Right lobe of liver (tissue), 6 donors: ENCODE measurements at regions not wholly inside any gene's neighbourhood (a gene's known extent, or its start where the extent isn't known, plus 50 kb on each side); places are given as distances from the start of the nearest gene placed in this dataset.

Experiments
- ATAC-seq, 4 donors: fragments of 200-7000 bp; cut with Tn5 transposase; one replicate each; pipeline ENCODE4 v1.9.1; 2020; ENCODE audit warnings: mild to moderate bottlenecking in 4 of 4, moderate library complexity in 4 of 4
- DNase-seq, 3 donors: peaks; one replicate each; pipeline ENCODE4 v3.0.0-alpha.2; 2020
- H3K27ac ChIP-seq, 3 donors: fragments of 200-600 bp; one replicate each; pipeline ENCODE4 v1.8.0; 2022
- H3K27me3 ChIP-seq, 2 donors: fragments of 200-600 bp; one replicate each; pipeline ENCODE4 v1.8.0; 2022
- H3K36me3 ChIP-seq, 4 donors: fragments of 200-600 bp; sonication (generic) in 1 of 4; one replicate each; pipeline versions ENCODE4 v1.5.1 to v1.8.0; 2017 to 2022; ENCODE audit warnings: control low read depth in 1 of 4
- H3K4me1 ChIP-seq, 4 donors: fragments of 200-600 bp; sonication (generic) in 1 of 4; one replicate each; pipeline versions ENCODE4 v1.5.1 to v1.8.0; 2017 to 2022; ENCODE audit warnings: control low read depth in 1 of 4
- H3K4me3 ChIP-seq, 3 donors: fragments of 200-600 bp; one replicate each; pipeline ENCODE4 v1.8.0; 2022
- H3K9me3 ChIP-seq, 4 donors: fragments of 200-600 bp; sonication (generic) in 1 of 4; one replicate each; pipeline versions ENCODE4 v1.5.1 to v1.8.0; 2017 to 2022; ENCODE audit warnings: control low read depth in 1 of 4
- POLR2A ChIP-seq: fragments of 450-650 bp; IDR thresholded peaks from one replicate; pipeline ENCODE4 v1.6.1; 2017; ENCODE audit warnings: antibody characterized with exemption, mild to moderate bottlenecking
- WGBS: methylation state at CpG from one replicate; pipeline ENCODE4 v1.1.6; 2018; ENCODE audit warnings: low coverage, low lambda C conversion rate; ENCODE audit not compliant: insufficient coverage; ENCODE audit errors: missing lambda C conversion rate; 5-methylcytosine and 5-hydroxymethylcytosine counted together
- intact Hi-C, 2 donors: fragments of 100-400 bp; cut with DNase I; formaldehyde crosslinking; loops; one replicate each; pipeline versions ENCODE4 v1.11.2 to v1.14.1; 2022
- TF ChIP-seq, protein P1 (sequence below), 4 donors: fragments of 200-600 bp in 3 of 4; fragments of 450-650 bp in 1 of 4; IDR thresholded peaks; one replicate each; pipeline versions ENCODE4 v1.5.1 to v1.8.0; 2016 to 2022; ENCODE audit warnings: antibody characterized with exemption in 4 of 4, mild to moderate bottlenecking in 2 of 4
- donor health status: DM: no; HTN: yes; CAD: no.
- donor health status: DM: no; HTN: no; CAD: no.
- donor health status: DM: no; HTN: no; CAD: no.
- donor health status: DM: no; HTN: yes; CAD: no.
- donor health status: DM: no; HTN: yes; CAD: no.

DNA sequence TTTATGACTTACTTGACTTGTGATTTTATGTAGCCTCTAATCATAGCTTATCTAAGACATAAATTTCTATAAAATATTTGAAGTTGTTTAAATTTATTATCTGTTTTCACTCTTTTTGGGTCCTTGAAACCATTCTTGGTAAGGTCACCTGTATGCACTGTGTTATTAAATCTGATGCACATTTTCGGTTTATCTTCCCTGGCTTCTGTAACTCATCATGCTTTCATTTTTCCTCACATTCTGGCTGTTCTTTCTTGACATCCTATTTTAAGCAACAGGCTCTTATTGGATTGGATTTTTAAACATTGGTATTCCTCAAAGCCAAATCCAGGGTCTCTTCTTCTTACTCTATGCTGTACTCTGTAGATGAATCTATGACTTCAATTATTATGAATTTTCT lies 341.6 kb downstream of the TGFB2 start:
- no peak for ATAC-seq
- Histone ChIP-seq H3K27me3 (no peaks in the 10 kb centered on the region), H3K27ac (no peak overlapping the region), H3K9me3 (no peaks in the 10 kb centered on the region), H3K36me3 (no peaks in the 10 kb centered on the region), H3K4me1 (no peaks in the 10 kb centered on the region), H3K4me3 (no peak overlapping the region)
- no peak for DNase-seq
- TF ChIP-seq POLR2A, result no peak
- TF ChIP-seq, protein P1, sequence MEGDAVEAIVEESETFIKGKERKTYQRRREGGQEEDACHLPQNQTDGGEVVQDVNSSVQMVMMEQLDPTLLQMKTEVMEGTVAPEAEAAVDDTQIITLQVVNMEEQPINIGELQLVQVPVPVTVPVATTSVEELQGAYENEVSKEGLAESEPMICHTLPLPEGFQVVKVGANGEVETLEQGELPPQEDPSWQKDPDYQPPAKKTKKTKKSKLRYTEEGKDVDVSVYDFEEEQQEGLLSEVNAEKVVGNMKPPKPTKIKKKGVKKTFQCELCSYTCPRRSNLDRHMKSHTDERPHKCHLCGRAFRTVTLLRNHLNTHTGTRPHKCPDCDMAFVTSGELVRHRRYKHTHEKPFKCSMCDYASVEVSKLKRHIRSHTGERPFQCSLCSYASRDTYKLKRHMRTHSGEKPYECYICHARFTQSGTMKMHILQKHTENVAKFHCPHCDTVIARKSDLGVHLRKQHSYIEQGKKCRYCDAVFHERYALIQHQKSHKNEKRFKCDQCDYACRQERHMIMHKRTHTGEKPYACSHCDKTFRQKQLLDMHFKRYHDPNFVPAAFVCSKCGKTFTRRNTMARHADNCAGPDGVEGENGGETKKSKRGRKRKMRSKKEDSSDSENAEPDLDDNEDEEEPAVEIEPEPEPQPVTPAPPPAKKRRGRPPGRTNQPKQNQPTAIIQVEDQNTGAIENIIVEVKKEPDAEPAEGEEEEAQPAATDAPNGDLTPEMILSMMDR (IDR thresholded peaks at IDR 0.05), result no peak
- intact Hi-C loops, result no loop called here
- WGBS, result 79% methylated on average over 1 of the region's 1 CpG

DNA sequence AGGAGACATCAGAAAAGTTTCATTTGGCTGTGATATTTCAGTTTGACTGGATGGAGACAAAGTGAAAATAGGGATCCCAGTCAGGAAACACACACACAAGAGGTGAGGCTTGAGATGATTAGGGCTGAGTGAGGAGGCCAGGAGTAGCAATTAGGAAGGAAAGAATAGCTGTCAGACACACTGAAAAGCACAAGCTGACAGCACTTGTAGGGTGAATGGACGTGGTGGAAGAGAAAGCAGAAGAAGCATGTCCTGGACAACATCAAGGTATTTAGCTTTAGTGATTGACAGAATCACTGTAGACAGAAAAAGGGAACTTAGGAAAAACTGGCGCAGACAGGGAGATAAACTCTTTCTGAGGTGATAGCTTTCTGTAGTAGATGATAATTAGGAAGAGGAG lies 347.7 kb downstream of the TGFB2 start:
- Histone ChIP-seq H3K27ac (no peak overlapping the region), H3K27me3 (no peaks in the 10 kb centered on the region), H3K9me3 (no peaks in the 10 kb centered on the region), H3K4me1 (no peaks in the 10 kb centered on the region), H3K36me3 (no peaks in the 10 kb centered on the region), H3K4me3 (no peak overlapping the region)
- intact Hi-C loops, result no loop called here
- TF ChIP-seq, protein P1 (IDR thresholded peaks at IDR 0.05), result no peak
- TF ChIP-seq POLR2A, result no peak
- DNase-seq (no peak), ATAC-seq (no peak)
- WGBS, result 37% methylated on average over 2 of the region's 2 CpGs

DNA sequence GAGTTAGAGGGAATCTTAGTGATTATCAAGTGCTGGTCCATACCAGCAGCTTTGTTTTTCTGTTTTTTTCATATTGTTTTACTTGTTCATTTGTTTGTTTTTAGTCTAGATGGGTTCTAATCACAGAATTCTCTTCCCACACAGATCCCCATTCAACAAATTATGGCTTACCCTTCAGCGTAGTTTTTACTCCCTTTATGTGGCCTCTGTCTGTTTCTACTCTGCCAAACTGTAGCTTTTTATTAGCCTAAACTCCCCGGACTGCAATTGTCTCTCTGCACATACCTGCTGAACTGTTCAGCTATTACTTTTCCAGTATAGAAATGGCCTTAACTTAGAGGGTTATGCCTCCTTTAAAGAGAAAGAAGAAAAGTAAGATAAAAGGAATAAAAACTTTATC lies 348.5 kb downstream of the TGFB2 start:
- TF ChIP-seq, protein P1 (IDR thresholded peaks at IDR 0.05), result no peak
- no peak for TF ChIP-seq POLR2A
- H3K4me1 ChIP-seq, result no peaks in the 10 kb centered on the region
- intact Hi-C loops, result no loop called here
- 54% methylated on average over 2 of the region's 2 CpGs for WGBS
- no peaks in the 10 kb centered on the region for H3K9me3 ChIP-seq
- no peak for DNase-seq
- no peaks in the 10 kb centered on the region for H3K36me3 ChIP-seq
- no peak overlapping the region for H3K27ac ChIP-seq
- no peak for ATAC-seq
- H3K27me3 ChIP-seq, result no peaks in the 10 kb centered on the region
- no peak overlapping the region for H3K4me3 ChIP-seq

DNA sequence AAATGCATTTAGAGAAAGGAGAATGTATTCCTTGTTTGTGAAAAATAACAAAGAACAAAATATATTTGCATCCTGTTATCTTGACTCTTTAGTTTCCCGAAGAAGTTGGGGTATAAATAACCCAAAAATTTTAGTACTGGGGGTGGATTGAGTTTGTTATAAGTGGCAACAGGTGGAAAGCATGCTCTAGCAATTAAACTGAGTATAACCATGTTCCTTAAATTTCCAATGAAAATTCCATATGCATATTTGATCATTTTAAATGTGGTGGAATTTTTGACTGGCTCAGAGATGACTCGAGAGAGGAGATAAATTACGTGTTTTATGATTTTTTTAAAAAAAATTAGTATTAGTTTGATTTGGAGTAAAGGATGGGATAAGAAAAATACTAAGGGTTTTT lies 348.9 kb downstream of the TGFB2 start:
- intact Hi-C loops, result no loop called here
- TF ChIP-seq POLR2A, result no peak
- TF ChIP-seq, protein P1 (IDR thresholded peaks at IDR 0.05), result no peak
- H3K4me3 ChIP-seq, result no peak overlapping the region

DNA sequence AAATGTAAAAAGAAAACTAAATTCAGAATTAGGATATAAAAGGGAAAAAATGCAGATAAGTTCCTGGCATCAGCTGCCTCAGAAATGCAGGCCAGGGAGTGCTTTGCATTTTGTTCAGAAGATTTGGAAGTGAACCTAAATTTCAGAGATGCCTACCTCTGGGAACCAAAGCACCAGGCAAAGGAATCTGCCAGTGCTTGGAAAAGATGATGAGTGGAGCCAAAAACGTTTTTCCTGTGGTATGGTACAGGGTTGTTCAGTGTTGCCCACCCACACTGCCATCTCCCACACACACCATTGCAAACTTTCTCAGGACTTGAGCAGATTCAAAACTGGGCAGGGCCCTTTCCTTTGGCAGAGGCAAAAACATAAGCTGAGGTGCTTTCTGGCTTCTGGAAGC lies 349.5 kb downstream of the TGFB2 start:
- H3K9me3 ChIP-seq, result no peaks in the 10 kb centered on the region
- ATAC-seq, result no peak
- WGBS, result 11% methylated on average over 1 of the region's 1 CpG
- intact Hi-C loops, result no loop called here
- no peaks in the 10 kb centered on the region for H3K4me1 ChIP-seq
- H3K27ac ChIP-seq, result no peak overlapping the region
- no peak for DNase-seq
- no peak for TF ChIP-seq POLR2A
- TF ChIP-seq, protein P1 (IDR thresholded peaks at IDR 0.05), result no peak
- H3K27me3 ChIP-seq, result no peaks in the 10 kb centered on the region
- H3K36me3 ChIP-seq, result no peaks in the 10 kb centered on the region
- H3K4me3 ChIP-seq, result no peak overlapping the region

More for the DNA sequence above, 348.9 kb downstream of the TGFB2 start:
- H3K36me3 ChIP-seq, result no peaks in the 10 kb centered on the region
- WGBS, result 20% methylated on average over 3 of the region's 3 CpGs
- no peaks in the 10 kb centered on the region for H3K27me3 ChIP-seq
- ATAC-seq (no peak), DNase-seq (no peak)
- no peaks in the 10 kb centered on the region for H3K9me3 ChIP-seq
- H3K4me1 ChIP-seq, result no peaks in the 10 kb centered on the region
- H3K27ac ChIP-seq, result no peak overlapping the region
